HG03139 (cell line): ENCODE measurements at regions not wholly inside any gene's neighbourhood (a gene's known extent, or its start where the extent isn't known, plus 50 kb on each side); places are given as distances from the start of the nearest gene placed in this dataset.

ENCODE experiments used
- ATAC-seq: cut with Tn5 transposase; IDR thresholded peaks from one replicate; pipeline ENCODE4 v1.9.1; 2021; ENCODE audit not compliant: unreplicated experiment

GRCh38 chr7:22676385-22676784 lies 50.6 kb upstream of the IL6 start:
- ATAC-seq = no peak

GRCh38 chr7:22675917-22676343 lies 51.1 kb upstream of the IL6 start:
- ATAC-seq = no peak

- ATAC-seq = no peak
Measured at GRCh38 chr7:22675421-22675820, 51.6 kb upstream of the IL6 start.

GRCh38 chr7:22672846-22673680 lies 53.9 kb upstream of the IL6 start:
- peak; percentile 61 for ATAC-seq

GRCh38 chr7:22671177-22671879 lies 55.7 kb upstream of the IL6 start:
- ATAC-seq = no peak

GRCh38 chr7:22670422-22670815 lies 56.6 kb upstream of the IL6 start:
- ATAC-seq = no peak

- no peak for ATAC-seq
Measured at GRCh38 chr7:22669692-22670421, 57.1 kb upstream of the IL6 start.

GRCh38 chr7:22668971-22669401 lies 58.0 kb upstream of the IL6 start:
- no peak for ATAC-seq

GRCh38 chr7:22667562-22668239 lies 59.3 kb upstream of the IL6 start:
- no peak for ATAC-seq

- no peak for ATAC-seq
Measured at GRCh38 chr7:22667187-22667561, 59.8 kb upstream of the IL6 start.

GRCh38 chr7:22666732-22667131 lies 60.3 kb upstream of the IL6 start:
- no peak for ATAC-seq

GRCh38 chr7:22665923-22666322 lies 61.1 kb upstream of the IL6 start:
- ATAC-seq = no peak

GRCh38 chr7:22664988-22665798 lies 61.8 kb upstream of the IL6 start:
- no peak for ATAC-seq

GRCh38 chr7:22663721-22664120 lies 63.3 kb upstream of the IL6 start:
- ATAC-seq = no peak

GRCh38 chr7:22663357-22663718 lies 63.7 kb upstream of the IL6 start:
- no peak for ATAC-seq

GRCh38 chr7:22662556-22663356 lies 64.2 kb upstream of the IL6 start:
- ATAC-seq = no peak

GRCh38 chr7:22662036-22662435 lies 65.0 kb upstream of the IL6 start:
- no peak for ATAC-seq

- ATAC-seq = no peak
Measured at GRCh38 chr7:22660732-22661131, 66.3 kb upstream of the IL6 start.

- no peak for ATAC-seq
Measured at GRCh38 chr7:22660293-22660692, 66.7 kb upstream of the IL6 start.

GRCh38 chr7:22659741-22660140 lies 67.3 kb upstream of the IL6 start:
- no peak for ATAC-seq
